Caco-2 (cell line): ENCODE measurements at regions not wholly inside any gene's neighbourhood (a gene's known extent, or its start where the extent isn't known, plus 50 kb on each side); places are given as distances from the start of the nearest gene placed in this dataset.

Experiments
- BruUV-seq: library from RNA; stranded (reverse); fragments of 400-500 nt; replicated peaks from 2 replicates; lab custom pipeline; 2021; lab: Mats Ljungman, UMichigan
- CTCF ChIA-PET: fragments of 300-600 bp; sonication (Branson Sonifier 250); formaldehyde crosslinking; loops from one replicate; lab custom pipeline; 2022; ENCODE audit warnings: antibody characterized with exemption; lab: Charles Lee
- POLR2A ChIA-PET: fragments of 300-600 bp; sonication (Branson Sonifier 250); formaldehyde crosslinking; loops from one replicate; lab custom pipeline; 2022; ENCODE audit warnings: antibody characterized with exemption; lab: Charles Lee
- DNase-seq, 2 experiments: peaks; one replicate each; pipeline versions ENCODE4 v3.0.0 to v3.0.0-alpha.2; 2020 to 2022
- H3K27me3 ChIP-seq: replicated peaks from 2 replicates; pipeline ENCODE4 v1.6.0; 2011; ENCODE audit warnings: low read length; ENCODE audit not compliant: control insufficient read depth, insufficient read depth
- H3K36me3 ChIP-seq: 2 replicates; pipeline ENCODE4 v1.5.1; 2011; ENCODE audit warnings: low read length; ENCODE audit not compliant: control insufficient read depth, insufficient read depth
- H3K4me1 ChIP-seq: fragments of 250-450 bp; sonication (Bioruptor Pico); 2 replicates; pipeline ENCODE4 v1.5.1; 2020; ENCODE audit warnings: mild to moderate bottlenecking
- H3K4me3 ChIP-seq: 2 replicates; pipeline ENCODE4 v1.5.1; 2011; ENCODE audit warnings: low read depth, mild to moderate bottlenecking, control low read depth, low read length
- H3K9me3 ChIP-seq: fragments of 250-450 bp; sonication (Bioruptor Pico); 2 replicates; pipeline ENCODE4 v1.5.1; 2020; ENCODE audit warnings: mild to moderate bottlenecking, moderate library complexity
- H3K27ac Mint-ChIP-seq: one replicate; pipeline ENCODE4 v1.8.0; 2022; ENCODE audit warnings: mixed read lengths; ENCODE audit not compliant: unreplicated experiment
- H3K27me3 Mint-ChIP-seq: one replicate; pipeline ENCODE4 v1.8.0; 2022; ENCODE audit warnings: mixed read lengths; ENCODE audit not compliant: insufficient read depth, unreplicated experiment
- H3K36me3 Mint-ChIP-seq: one replicate; pipeline ENCODE4 v1.8.0; 2022; ENCODE audit warnings: mild to moderate bottlenecking, mixed read lengths; ENCODE audit not compliant: insufficient read depth, unreplicated experiment
- H3K4me1 Mint-ChIP-seq: one replicate; pipeline ENCODE4 v1.8.0; 2022; ENCODE audit warnings: low read depth, mixed read lengths; ENCODE audit not compliant: unreplicated experiment
- H3K4me3 Mint-ChIP-seq: one replicate; pipeline ENCODE4 v1.8.0; 2022; ENCODE audit warnings: mild to moderate bottlenecking, moderate library complexity, mixed read lengths; ENCODE audit not compliant: unreplicated experiment
- H3K9me3 Mint-ChIP-seq: one replicate; pipeline ENCODE4 v1.8.0; 2022; ENCODE audit warnings: mixed read lengths; ENCODE audit not compliant: unreplicated experiment
- intact Hi-C: fragments of 100-400 bp; cut with micrococcal nuclease; formaldehyde crosslinking; loops from one replicate; pipeline ENCODE4 v1.10.0; 2022; ENCODE audit not compliant: unreplicated experiment
- TF ChIP-seq, protein P1 (sequence below), 2 experiments: fragments of 200-600 bp in 1 of 2; IDR thresholded peaks; 1 replicate in 1 of 2; 2 replicates in 1 of 2; pipeline versions ENCODE4 v1.5.1 to v1.8.0; 2011 to 2022; ENCODE audit warnings: antibody characterized with exemption in 1 of 2, control low read depth in 1 of 2, inconsistent platforms in 1 of 2, low read depth in 1 of 2, low read length in 1 of 2, mild to moderate bottlenecking in 1 of 2, moderate library complexity in 1 of 2; ENCODE audit not compliant: insufficient read depth in 1 of 2, severe bottlenecking in 1 of 2, unreplicated experiment in 1 of 2

DNA sequence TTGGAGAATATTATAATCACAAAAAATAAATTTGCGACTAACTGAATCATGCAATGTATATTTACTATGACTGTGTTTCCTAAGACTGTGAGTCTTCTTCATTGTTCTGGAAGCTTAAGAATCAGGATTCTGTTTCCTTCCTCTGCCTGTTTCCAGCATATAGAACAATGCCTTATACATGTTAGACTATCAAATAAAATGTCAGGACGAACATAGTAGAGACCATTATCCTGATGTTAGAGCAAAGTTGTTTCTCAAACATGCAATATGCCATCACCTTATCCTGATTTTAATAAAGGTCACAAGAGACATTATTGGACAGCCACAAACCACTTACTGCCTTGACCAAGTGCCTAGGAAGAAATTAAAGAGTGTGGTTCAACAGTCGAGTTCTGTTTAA lies 457.4 kb upstream of the AGTR1 start:
- H3K27me3 ChIP-seq, result no peaks in the 10 kb centered on the region
- ChIA-PET CTCF (no interaction called here), POLR2A (no interaction called here)
- no peaks in the 10 kb centered on the region for H3K9me3 ChIP-seq
- H3K4me3 ChIP-seq, result no peak overlapping the region
- no peaks in the 10 kb centered on the region for H3K9me3 Mint-ChIP-seq
- no peak for DNase-seq
- H3K4me1 ChIP-seq, result no peaks in the 10 kb centered on the region
- H3K36me3 Mint-ChIP-seq, result no peaks in the 10 kb centered on the region
- TF ChIP-seq, protein P1, sequence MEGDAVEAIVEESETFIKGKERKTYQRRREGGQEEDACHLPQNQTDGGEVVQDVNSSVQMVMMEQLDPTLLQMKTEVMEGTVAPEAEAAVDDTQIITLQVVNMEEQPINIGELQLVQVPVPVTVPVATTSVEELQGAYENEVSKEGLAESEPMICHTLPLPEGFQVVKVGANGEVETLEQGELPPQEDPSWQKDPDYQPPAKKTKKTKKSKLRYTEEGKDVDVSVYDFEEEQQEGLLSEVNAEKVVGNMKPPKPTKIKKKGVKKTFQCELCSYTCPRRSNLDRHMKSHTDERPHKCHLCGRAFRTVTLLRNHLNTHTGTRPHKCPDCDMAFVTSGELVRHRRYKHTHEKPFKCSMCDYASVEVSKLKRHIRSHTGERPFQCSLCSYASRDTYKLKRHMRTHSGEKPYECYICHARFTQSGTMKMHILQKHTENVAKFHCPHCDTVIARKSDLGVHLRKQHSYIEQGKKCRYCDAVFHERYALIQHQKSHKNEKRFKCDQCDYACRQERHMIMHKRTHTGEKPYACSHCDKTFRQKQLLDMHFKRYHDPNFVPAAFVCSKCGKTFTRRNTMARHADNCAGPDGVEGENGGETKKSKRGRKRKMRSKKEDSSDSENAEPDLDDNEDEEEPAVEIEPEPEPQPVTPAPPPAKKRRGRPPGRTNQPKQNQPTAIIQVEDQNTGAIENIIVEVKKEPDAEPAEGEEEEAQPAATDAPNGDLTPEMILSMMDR (IDR thresholded peaks at IDR 0.05; ENCODE audit: insufficient read depth in 1 of 2, low read depth in 1 of 2, low read length in 1 of 2, severe bottlenecking in 1 of 2, unreplicated experiment in 1 of 2), result no peak
- H3K4me3 Mint-ChIP-seq, result no peak overlapping the region
- H3K27me3 Mint-ChIP-seq, result peaks cover 7% of the 10 kb centered on the region
- intact Hi-C loops, result no loop called here
- H3K4me1 Mint-ChIP-seq, result no peaks in the 10 kb centered on the region
- H3K27ac Mint-ChIP-seq, result no peak overlapping the region
- no peaks in the 10 kb centered on the region for H3K36me3 ChIP-seq
- BruUV-seq, result no TSS peak

DNA sequence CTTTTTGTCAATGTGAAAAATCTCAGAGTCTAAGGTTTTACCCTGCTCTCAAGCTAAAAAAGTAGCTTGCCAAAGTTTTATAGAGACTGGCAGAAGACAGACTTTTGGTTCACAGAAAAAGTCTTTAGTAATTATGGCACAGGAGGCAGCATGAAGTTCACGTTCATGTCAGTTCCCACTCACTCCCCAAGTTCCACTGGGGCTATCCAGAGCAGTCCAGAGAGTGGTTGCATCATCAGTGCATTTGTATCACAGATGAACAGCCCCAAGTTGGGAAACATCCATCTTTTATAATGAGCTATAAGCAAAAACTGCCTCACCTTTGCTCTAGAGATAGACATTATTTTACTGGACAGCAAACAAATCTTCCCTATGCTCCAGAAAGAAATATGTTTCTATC lies 454.1 kb upstream of the AGTR1 start:
- no peak for DNase-seq
- Mint-ChIP-seq H3K36me3 (no peaks in the 10 kb centered on the region), H3K9me3 (no peaks in the 10 kb centered on the region), H3K27ac (no peak overlapping the region), H3K27me3 (peaks cover 2% of the 10 kb centered on the region), H3K4me3 (no peak overlapping the region), H3K4me1 (no peaks in the 10 kb centered on the region)
- Histone ChIP-seq H3K4me3 (no peak overlapping the region), H3K4me1 (no peaks in the 10 kb centered on the region), H3K36me3 (no peaks in the 10 kb centered on the region), H3K9me3 (no peaks in the 10 kb centered on the region), H3K27me3 (no peaks in the 10 kb centered on the region)
- BruUV-seq, result no TSS peak
- intact Hi-C loops, result no loop called here
- ChIA-PET CTCF (no interaction called here), POLR2A (no interaction called here)
- TF ChIP-seq, protein P1 (IDR thresholded peaks at IDR 0.05; ENCODE audit: insufficient read depth in 1 of 2, low read depth in 1 of 2, low read length in 1 of 2, severe bottlenecking in 1 of 2, unreplicated experiment in 1 of 2), result no peak

DNA sequence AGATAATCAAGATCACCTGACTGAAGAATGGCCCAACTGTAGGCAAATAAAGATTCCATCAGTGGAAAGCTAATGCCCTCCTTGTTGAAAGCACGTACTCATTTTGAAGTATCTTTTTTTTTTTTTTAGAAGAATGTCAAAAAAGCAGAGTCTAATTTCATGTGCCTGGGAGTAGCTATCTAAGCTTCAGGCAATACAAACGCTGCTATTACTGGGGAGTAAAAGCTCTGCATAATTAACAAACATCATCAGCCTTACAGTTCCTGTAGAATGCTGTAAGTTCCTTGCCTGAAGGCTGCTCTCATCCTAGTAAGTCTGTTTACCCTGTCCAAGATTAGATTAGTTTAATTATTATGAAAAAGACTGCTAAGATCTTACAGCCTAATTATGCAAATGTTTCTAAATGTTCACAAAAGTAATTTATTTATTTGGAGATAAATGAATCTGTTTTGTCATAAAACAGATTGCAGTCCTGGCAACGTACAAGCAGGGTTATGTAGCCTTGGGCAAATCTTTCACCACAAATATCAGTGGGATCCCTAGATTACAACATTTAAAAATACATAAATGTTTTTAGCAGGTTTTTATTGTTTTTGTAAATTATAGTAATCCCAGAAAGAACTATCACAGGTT lies 451.3 kb upstream of the AGTR1 start:
- H3K4me3 Mint-ChIP-seq, result no peak overlapping the region

More for the DNA sequence above, 451.3 kb upstream of the AGTR1 start:
- DNase-seq, result no peak
- Histone ChIP-seq H3K27me3 (no peaks in the 10 kb centered on the region), H3K4me3 (no peak overlapping the region), H3K9me3 (no peaks in the 10 kb centered on the region), H3K36me3 (no peaks in the 10 kb centered on the region), H3K4me1 (no peaks in the 10 kb centered on the region)
- Mint-ChIP-seq H3K9me3 (no peaks in the 10 kb centered on the region), H3K36me3 (no peaks in the 10 kb centered on the region), H3K27me3 (peaks cover 8% of the 10 kb centered on the region), H3K27ac (no peak overlapping the region), H3K4me1 (no peaks in the 10 kb centered on the region)
- TF ChIP-seq, protein P1 (IDR thresholded peaks at IDR 0.05; ENCODE audit: insufficient read depth in 1 of 2, low read depth in 1 of 2, low read length in 1 of 2, severe bottlenecking in 1 of 2, unreplicated experiment in 1 of 2), result no peak
- ChIA-PET CTCF (no interaction called here), POLR2A (no interaction called here)
- no TSS peak for BruUV-seq
- intact Hi-C loops, result no loop called here
